ENCODE measurements at regions not wholly inside any gene's neighbourhood (a gene's known extent, or its start where the extent isn't known, plus 50 kb on each side); places are given as distances from the start of the nearest gene placed in this dataset.

DNA sequence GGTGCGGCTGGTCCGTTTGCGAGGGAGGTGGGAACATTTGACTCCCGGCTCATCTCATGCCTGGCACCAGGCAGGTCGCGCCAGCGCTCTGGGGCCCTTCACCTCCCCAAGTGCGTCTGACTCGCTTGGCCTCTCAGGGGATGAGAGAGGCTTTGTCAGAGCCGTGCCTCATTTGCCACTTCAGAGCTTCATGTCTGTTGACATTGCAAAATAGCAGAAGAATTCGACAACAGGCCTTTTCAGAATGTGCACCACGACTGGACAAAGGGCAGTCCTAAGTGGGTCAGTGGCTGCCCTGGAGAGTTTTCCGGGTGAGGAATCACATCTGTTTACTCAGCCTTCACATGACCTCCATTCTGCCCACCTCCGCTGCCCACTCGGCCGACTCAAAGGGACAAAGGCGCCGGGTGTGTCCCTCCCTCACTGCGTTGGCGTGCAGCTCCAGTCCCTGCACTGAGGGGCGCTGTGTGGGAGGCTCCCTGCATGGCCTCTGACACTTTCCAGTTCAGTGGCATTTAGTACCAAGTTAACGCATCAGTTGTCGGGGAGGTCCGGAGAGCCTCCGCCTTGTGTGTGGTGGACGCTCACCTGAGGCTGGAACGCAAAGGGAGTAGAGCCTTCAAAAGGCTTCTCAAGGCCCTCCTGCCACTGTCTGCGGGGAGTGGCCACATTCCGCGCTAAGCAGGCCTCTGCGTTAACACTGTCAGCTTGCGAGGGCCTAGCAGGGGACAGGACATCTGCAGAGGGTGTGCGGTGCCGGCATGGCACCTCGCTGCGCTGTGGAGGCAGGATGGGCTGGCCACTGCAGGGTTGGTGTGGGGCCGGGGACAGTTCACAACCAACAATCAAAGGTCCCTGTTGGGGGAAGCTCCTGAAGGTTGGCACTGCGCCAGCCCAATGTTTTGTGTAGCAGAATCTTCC lies 171.5 kb downstream of the NXNL2 start (continued):
- TF ChIP-seq, protein P1, sequence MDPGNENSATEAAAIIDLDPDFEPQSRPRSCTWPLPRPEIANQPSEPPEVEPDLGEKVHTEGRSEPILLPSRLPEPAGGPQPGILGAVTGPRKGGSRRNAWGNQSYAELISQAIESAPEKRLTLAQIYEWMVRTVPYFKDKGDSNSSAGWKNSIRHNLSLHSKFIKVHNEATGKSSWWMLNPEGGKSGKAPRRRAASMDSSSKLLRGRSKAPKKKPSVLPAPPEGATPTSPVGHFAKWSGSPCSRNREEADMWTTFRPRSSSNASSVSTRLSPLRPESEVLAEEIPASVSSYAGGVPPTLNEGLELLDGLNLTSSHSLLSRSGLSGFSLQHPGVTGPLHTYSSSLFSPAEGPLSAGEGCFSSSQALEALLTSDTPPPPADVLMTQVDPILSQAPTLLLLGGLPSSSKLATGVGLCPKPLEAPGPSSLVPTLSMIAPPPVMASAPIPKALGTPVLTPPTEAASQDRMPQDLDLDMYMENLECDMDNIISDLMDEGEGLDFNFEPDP (CRISPR knock-in tag; conservative IDR thresholded peaks at IDR 0.05) = 0 out of 2 replicates have a peak, but pooled peaks have one; percentile 65
- TF ChIP-seq, protein P2, sequence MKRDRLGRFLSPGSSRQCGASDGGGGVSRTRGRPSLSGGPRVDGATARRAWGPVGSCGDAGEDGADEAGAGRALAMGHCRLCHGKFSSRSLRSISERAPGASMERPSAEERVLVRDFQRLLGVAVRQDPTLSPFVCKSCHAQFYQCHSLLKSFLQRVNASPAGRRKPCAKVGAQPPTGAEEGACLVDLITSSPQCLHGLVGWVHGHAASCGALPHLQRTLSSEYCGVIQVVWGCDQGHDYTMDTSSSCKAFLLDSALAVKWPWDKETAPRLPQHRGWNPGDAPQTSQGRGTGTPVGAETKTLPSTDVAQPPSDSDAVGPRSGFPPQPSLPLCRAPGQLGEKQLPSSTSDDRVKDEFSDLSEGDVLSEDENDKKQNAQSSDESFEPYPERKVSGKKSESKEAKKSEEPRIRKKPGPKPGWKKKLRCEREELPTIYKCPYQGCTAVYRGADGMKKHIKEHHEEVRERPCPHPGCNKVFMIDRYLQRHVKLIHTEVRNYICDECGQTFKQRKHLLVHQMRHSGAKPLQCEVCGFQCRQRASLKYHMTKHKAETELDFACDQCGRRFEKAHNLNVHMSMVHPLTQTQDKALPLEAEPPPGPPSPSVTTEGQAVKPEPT (CRISPR knock-in tag; IDR thresholded peaks at IDR 0.05; ENCODE audit: low read depth) = peak; percentile 56; the same call in 1 of the 2 replicates
- TF ChIP-seq SRSF9 (IDR thresholded peaks at IDR 0.05; ENCODE audit: borderline replicate concordance, insufficient read depth, low read depth, low read length, poor library complexity, severe bottlenecking) (no peak), MED13 (CRISPR knock-in tag; IDR thresholded peaks at IDR 0.05) (peak; percentile 49; the same call in 1 of the 2 replicates), RARG (CRISPR knock-in tag; IDR thresholded peaks at IDR 0.05; ENCODE audit: low read depth) (no peak), MTA1 (CRISPR knock-in tag; IDR thresholded peaks at IDR 0.05; ENCODE audit: borderline replicate concordance) (peak; percentile 69; the same call in 1 of the 2 replicates), TBX3 (IDR thresholded peaks at IDR 0.05; ENCODE audit: borderline replicate concordance) (peak; percentile 69; the same call in 1 of the 2 replicates), RBFOX2 (IDR thresholded peaks at IDR 0.05; ENCODE audit: low read depth, low read length) (peak; percentile 59; the same call in 1 of the 2 replicates), SETDB1 (CRISPR knock-in tag; IDR thresholded peaks at IDR 0.05; ENCODE audit: borderline replicate concordance) (no peak), ZBTB42 (CRISPR knock-in tag; IDR thresholded peaks at IDR 0.05) (no peak), ZNF468 (CRISPR knock-in tag; IDR thresholded peaks at IDR 0.05) (no peak), MXI1 (IDR thresholded peaks at IDR 0.05; ENCODE audit: borderline replicate concordance, low read depth, low read length) (no peak), HNRNPK (IDR thresholded peaks at IDR 0.05; ENCODE audit: low read depth, low read length, poor library complexity, severe bottlenecking) (no peak), TBX2 (CRISPR knock-in tag; IDR thresholded peaks at IDR 0.05; ENCODE audit: borderline replicate concordance) (peak; percentile 98), FOSL1 (CRISPR knock-in tag; IDR thresholded peaks at IDR 0.05; ENCODE audit: borderline replicate concordance) (no peak; the same call in 1 of the 2 replicates), ZNF207 (IDR thresholded peaks at IDR 0.05; ENCODE audit: borderline replicate concordance) (no peak), ZNF510 (CRISPR knock-in tag; IDR thresholded peaks at IDR 0.05; ENCODE audit: low read depth) (peak; percentile 81)
- TF ChIP-seq, protein P3, sequence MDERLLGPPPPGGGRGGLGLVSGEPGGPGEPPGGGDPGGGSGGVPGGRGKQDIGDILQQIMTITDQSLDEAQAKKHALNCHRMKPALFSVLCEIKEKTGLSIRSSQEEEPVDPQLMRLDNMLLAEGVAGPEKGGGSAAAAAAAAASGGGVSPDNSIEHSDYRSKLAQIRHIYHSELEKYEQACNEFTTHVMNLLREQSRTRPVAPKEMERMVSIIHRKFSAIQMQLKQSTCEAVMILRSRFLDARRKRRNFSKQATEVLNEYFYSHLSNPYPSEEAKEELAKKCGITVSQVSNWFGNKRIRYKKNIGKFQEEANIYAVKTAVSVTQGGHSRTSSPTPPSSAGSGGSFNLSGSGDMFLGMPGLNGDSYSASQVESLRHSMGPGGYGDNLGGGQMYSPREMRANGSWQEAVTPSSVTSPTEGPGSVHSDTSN (CRISPR knock-in tag; IDR thresholded peaks at IDR 0.05) = no peak
- TF ChIP-seq, protein P4, sequence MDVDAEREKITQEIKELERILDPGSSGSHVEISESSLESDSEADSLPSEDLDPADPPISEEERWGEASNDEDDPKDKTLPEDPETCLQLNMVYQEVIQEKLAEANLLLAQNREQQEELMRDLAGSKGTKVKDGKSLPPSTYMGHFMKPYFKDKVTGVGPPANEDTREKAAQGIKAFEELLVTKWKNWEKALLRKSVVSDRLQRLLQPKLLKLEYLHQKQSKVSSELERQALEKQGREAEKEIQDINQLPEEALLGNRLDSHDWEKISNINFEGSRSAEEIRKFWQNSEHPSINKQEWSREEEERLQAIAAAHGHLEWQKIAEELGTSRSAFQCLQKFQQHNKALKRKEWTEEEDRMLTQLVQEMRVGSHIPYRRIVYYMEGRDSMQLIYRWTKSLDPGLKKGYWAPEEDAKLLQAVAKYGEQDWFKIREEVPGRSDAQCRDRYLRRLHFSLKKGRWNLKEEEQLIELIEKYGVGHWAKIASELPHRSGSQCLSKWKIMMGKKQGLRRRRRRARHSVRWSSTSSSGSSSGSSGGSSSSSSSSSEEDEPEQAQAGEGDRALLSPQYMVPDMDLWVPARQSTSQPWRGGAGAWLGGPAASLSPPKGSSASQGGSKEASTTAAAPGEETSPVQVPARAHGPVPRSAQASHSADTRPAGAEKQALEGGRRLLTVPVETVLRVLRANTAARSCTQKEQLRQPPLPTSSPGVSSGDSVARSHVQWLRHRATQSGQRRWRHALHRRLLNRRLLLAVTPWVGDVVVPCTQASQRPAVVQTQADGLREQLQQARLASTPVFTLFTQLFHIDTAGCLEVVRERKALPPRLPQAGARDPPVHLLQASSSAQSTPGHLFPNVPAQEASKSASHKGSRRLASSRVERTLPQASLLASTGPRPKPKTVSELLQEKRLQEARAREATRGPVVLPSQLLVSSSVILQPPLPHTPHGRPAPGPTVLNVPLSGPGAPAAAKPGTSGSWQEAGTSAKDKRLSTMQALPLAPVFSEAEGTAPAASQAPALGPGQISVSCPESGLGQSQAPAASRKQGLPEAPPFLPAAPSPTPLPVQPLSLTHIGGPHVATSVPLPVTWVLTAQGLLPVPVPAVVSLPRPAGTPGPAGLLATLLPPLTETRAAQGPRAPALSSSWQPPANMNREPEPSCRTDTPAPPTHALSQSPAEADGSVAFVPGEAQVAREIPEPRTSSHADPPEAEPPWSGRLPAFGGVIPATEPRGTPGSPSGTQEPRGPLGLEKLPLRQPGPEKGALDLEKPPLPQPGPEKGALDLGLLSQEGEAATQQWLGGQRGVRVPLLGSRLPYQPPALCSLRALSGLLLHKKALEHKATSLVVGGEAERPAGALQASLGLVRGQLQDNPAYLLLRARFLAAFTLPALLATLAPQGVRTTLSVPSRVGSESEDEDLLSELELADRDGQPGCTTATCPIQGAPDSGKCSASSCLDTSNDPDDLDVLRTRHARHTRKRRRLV (CRISPR knock-in tag; IDR thresholded peaks at IDR 0.05) = peak; percentile 77; the same call in 1 of the 2 replicates
